Gastroesophageal sphincter (tissue), 3 donors: ENCODE measurements at regions not wholly inside any gene's neighbourhood (a gene's known extent, or its start where the extent isn't known, plus 50 kb on each side); places are given as distances from the start of the nearest gene placed in this dataset.

Experiments
- POLR2A ChIP-seq, 2 donors: fragments of 450-650 bp; IDR thresholded peaks; one replicate each; pipeline ENCODE4 v1.6.1; 2017; ENCODE audit warnings: antibody characterized with exemption in 2 of 2, mild to moderate bottlenecking in 2 of 2, moderate library complexity in 1 of 2
- TF ChIP-seq, protein P1 (sequence below), 4 experiments: fragments of 200-600 bp in 2 of 4; fragments of 450-650 bp in 2 of 4; sonication (generic) in 1 of 4; IDR thresholded peaks; one replicate each; pipeline ENCODE4 v1.5.1; 2017 to 2019; ENCODE audit warnings: antibody characterized with exemption in 4 of 4, mild to moderate bottlenecking in 2 of 4, moderate library complexity in 2 of 4

DNA sequence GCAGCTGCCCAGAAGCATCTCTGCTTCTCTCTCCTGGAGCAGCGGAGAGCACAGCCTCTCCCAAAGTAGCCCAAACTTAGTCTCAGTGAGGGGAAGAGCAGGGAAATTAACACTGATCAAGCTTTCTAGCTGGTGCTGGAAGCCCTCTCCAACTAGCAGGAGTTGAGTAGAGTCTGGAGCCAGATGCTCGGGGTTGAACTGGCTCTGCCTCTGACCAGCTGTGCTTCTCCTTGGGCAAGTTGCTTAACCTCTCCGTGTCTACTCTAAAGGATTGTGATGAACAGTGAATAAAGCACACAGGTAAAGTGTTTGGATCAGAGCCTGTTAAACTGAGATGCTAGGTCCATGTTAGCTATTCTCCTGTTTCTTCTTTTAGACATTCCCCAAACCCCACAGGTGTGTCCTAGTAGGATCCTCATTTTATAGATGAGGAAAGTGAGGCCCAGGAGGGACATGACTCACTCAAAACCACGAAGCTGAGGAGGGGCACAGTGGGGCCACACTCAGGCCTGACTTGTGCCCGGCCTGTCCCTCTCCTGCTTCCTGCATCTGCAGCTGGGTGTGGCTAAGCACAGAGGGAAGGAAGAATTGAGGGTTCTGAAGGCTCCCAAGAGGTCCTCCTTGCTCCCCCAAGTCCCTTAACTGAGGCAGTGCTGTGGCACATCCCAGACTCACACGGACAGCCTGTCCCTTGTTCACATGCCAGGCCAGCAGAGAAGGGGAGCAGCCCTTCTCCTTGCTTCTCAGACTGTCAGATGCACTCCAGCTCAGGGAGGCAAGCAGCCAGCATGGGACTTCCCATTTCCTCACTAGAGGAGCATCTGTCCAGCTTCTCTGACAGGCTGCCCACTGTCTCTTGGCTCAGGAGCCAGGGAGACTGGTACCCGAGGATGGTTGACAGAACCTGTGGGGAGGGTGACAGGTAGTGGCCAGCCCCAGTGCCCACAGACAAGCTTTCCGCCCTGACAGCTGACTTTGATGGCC is 152.0 kb upstream of the IGSF21 start:
- TF ChIP-seq, protein P1, sequence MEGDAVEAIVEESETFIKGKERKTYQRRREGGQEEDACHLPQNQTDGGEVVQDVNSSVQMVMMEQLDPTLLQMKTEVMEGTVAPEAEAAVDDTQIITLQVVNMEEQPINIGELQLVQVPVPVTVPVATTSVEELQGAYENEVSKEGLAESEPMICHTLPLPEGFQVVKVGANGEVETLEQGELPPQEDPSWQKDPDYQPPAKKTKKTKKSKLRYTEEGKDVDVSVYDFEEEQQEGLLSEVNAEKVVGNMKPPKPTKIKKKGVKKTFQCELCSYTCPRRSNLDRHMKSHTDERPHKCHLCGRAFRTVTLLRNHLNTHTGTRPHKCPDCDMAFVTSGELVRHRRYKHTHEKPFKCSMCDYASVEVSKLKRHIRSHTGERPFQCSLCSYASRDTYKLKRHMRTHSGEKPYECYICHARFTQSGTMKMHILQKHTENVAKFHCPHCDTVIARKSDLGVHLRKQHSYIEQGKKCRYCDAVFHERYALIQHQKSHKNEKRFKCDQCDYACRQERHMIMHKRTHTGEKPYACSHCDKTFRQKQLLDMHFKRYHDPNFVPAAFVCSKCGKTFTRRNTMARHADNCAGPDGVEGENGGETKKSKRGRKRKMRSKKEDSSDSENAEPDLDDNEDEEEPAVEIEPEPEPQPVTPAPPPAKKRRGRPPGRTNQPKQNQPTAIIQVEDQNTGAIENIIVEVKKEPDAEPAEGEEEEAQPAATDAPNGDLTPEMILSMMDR (IDR thresholded peaks at IDR 0.05): no peak
- TF ChIP-seq POLR2A (IDR thresholded peaks at IDR 0.05): no peak
